GM12878 (cell line): ENCODE measurements at regions not wholly inside any gene's neighbourhood (a gene's known extent, or its start where the extent isn't known, plus 50 kb on each side); places are given as distances from the start of the nearest gene placed in this dataset.

Source experiments
- ATAC-seq: fragments of 200-7000 bp; cut with Tn5 transposase; 3 replicates; pipeline ENCODE4 v1.9.1; 2020; ENCODE audit warnings: mild to moderate bottlenecking, moderate library complexity
- BruUV-seq: library from RNA; stranded (reverse); fragments of 400-500 nt; replicated peaks from 2 replicates; lab custom pipeline; 2021; lab: Mats Ljungman, UMichigan
- CTCF ChIA-PET: fragments of 300-600 bp; sonication (Branson Sonifier 250); formaldehyde crosslinking; extraction: SDS; loops from one replicate; lab custom pipeline; 2021; ENCODE audit warnings: inconsistent platforms; lab: Yijun Ruan, JAX
- POLR2A ChIA-PET: fragments of 350-600 bp; formaldehyde crosslinking; extraction: SDS; loops from one replicate; lab custom pipeline; 2021; ENCODE audit warnings: inconsistent platforms; lab: Charles Lee
- RAD21 ChIA-PET: fragments of 300-600 bp; sonication (Branson Sonifier 250); formaldehyde crosslinking; loops from one replicate; lab custom pipeline; 2023; ENCODE audit warnings: antibody characterized with exemption; ENCODE audit not compliant: unreplicated experiment; lab: Charles Lee
- SMC1A ChIA-PET: fragments of 300-600 bp; sonication (Branson Sonifier 250); formaldehyde crosslinking; loops from one replicate; lab custom pipeline; 2023; ENCODE audit not compliant: unreplicated experiment, uncharacterized antibody; lab: Charles Lee
- DNase-seq: peaks from one replicate; pipeline ENCODE4 v3.0.0-alpha.2; 2011; ENCODE audit warnings: low read depth, low spot score
- FAIRE-seq: peaks from 3 replicates; lab custom pipeline; 2011; peaks lifted over from hg19 to GRCh38; lab: Jason Lieb, UNC
- H2AFZ ChIP-seq: 2 replicates; pipeline ENCODE4 v1.6.0; 2011; ENCODE audit warnings: low read depth, low read length, control low read depth; ENCODE audit not compliant: control insufficient read depth
- H3K27ac ChIP-seq: 2 replicates; pipeline ENCODE4 v1.5.1; 2011; ENCODE audit warnings: control low read depth; ENCODE audit not compliant: control insufficient read depth, insufficient read depth
- H3K27me3 ChIP-seq, 2 experiments: replicated peaks in 1 of 2; 2 replicates each; pipeline versions ENCODE4 v1.6.0 to v1.6.1; 2011; ENCODE audit warnings: low read length in 1 of 2; ENCODE audit not compliant: control insufficient read depth in 2 of 2, insufficient read depth in 2 of 2
- H3K36me3 ChIP-seq, 2 experiments: 2 replicates each; pipeline ENCODE4 v1.5.1; 2011; ENCODE audit warnings: low read length in 1 of 2; ENCODE audit not compliant: control insufficient read depth in 2 of 2, insufficient read depth in 2 of 2
- H3K4me1 ChIP-seq: 2 replicates; pipeline ENCODE4 v1.6.1; 2011; ENCODE audit warnings: mild to moderate bottlenecking, low read length, moderate library complexity, mixed read lengths; ENCODE audit not compliant: control insufficient read depth, insufficient read depth
- H3K4me2 ChIP-seq: 2 replicates; pipeline ENCODE4 v1.6.0; 2011; ENCODE audit warnings: control low read depth; ENCODE audit not compliant: control insufficient read depth, insufficient read depth
- H3K4me3 ChIP-seq: fragments of 200-600 bp; sonication (generic); 2 replicates; pipeline ENCODE4 v1.5.1; 2016
- H3K79me2 ChIP-seq: 2 replicates; pipeline ENCODE4 v1.6.0; 2011; ENCODE audit warnings: low read length; ENCODE audit not compliant: control insufficient read depth, insufficient read depth
- H3K9ac ChIP-seq: 2 replicates; pipeline ENCODE4 v1.8.0; 2011; ENCODE audit warnings: low read length, control low read depth, mixed read lengths; ENCODE audit not compliant: control insufficient read depth, insufficient read depth
- H3K9me3 ChIP-seq: replicated peaks from 3 replicates; pipeline ENCODE4 v1.5.1; 2011; ENCODE audit warnings: mild to moderate bottlenecking, low read length; ENCODE audit not compliant: control insufficient read depth, insufficient read depth
- H4K20me1 ChIP-seq: 2 replicates; pipeline ENCODE4 v1.6.0; 2011; ENCODE audit not compliant: control insufficient read depth, insufficient read depth
- RUNX3 ChIP-seq: IDR thresholded peaks from 2 replicates; pipeline ENCODE4 v1.6.1; 2012; ENCODE audit warnings: low read length, inconsistent platforms
- ZNF592 ChIP-seq: fragments of 450-650 bp; IDR thresholded peaks from 2 replicates; pipeline ENCODE4 v1.6.1; 2017; ENCODE audit warnings: mild to moderate bottlenecking, moderate library complexity
- WGBS: methylation state at CpG from one replicate; pipeline ENCODE4 v1.1.6; 2016; ENCODE audit warnings: low lambda C conversion rate; ENCODE audit not compliant: insufficient replicate concordance, insufficient coverage; ENCODE audit errors: missing lambda C conversion rate; 5-methylcytosine and 5-hydroxymethylcytosine counted together
- in situ Hi-C: fragments of 300-500 bp; cut with MboI; formaldehyde crosslinking; loops from 9 replicates; pipeline ENCODE4 v1.14.3; 2018; ENCODE audit warnings: mixed read lengths
- intact Hi-C: fragments of 100-400 bp; cut with micrococcal nuclease; formaldehyde crosslinking; loops from one replicate; pipeline ENCODE4 v1.14.2; 2022; ENCODE audit not compliant: unreplicated experiment
- TF ChIP-seq, protein P1 (sequence below): IDR thresholded peaks from 2 replicates; pipeline ENCODE4 v1.6.1; 2012; ENCODE audit warnings: improper control_type of control experiment, low read depth, low read length; ENCODE audit not compliant: insufficient replicate concordance

DNA sequence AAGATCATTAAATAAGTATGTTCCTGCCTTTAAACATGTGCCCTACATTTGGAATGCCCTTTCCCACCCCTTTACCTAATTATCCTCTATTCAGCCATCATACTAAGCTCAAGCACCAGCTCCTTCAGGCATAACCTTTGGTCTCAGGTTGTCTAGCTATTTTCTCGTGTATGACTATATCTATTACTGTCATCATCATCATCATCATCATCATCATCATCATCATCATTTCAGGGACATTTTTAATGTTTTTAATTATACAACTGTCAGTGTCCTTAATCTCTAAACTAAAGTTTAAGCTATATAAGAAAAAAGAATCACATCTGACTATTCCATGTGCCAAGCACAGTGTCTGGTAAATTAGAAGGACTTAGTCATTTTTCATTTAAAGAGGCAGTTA, 214.6 kb upstream of the CTSO start:
- no peak overlapping the region for H2AFZ ChIP-seq
- H3K27ac ChIP-seq, result no peak overlapping the region
- TF ChIP-seq RUNX3 (no peak), ZNF592 (no peak)
- TF ChIP-seq, protein P1, sequence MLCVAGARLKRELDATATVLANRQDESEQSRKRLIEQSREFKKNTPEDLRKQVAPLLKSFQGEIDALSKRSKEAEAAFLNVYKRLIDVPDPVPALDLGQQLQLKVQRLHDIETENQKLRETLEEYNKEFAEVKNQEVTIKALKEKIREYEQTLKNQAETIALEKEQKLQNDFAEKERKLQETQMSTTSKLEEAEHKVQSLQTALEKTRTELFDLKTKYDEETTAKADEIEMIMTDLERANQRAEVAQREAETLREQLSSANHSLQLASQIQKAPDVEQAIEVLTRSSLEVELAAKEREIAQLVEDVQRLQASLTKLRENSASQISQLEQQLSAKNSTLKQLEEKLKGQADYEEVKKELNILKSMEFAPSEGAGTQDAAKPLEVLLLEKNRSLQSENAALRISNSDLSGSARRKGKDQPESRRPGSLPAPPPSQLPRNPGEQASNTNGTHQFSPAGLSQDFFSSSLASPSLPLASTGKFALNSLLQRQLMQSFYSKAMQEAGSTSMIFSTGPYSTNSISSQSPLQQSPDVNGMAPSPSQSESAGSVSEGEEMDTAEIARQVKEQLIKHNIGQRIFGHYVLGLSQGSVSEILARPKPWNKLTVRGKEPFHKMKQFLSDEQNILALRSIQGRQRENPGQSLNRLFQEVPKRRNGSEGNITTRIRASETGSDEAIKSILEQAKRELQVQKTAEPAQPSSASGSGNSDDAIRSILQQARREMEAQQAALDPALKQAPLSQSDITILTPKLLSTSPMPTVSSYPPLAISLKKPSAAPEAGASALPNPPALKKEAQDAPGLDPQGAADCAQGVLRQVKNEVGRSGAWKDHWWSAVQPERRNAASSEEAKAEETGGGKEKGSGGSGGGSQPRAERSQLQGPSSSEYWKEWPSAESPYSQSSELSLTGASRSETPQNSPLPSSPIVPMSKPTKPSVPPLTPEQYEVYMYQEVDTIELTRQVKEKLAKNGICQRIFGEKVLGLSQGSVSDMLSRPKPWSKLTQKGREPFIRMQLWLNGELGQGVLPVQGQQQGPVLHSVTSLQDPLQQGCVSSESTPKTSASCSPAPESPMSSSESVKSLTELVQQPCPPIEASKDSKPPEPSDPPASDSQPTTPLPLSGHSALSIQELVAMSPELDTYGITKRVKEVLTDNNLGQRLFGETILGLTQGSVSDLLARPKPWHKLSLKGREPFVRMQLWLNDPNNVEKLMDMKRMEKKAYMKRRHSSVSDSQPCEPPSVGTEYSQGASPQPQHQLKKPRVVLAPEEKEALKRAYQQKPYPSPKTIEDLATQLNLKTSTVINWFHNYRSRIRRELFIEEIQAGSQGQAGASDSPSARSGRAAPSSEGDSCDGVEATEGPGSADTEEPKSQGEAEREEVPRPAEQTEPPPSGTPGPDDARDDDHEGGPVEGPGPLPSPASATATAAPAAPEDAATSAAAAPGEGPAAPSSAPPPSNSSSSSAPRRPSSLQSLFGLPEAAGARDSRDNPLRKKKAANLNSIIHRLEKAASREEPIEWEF, result no peak
- BruUV-seq, result no TSS peak
- no peak overlapping the region for H3K4me3 ChIP-seq
- FAIRE-seq (no peak), DNase-seq (no peak), ATAC-seq (no peak)
- 0% methylated on average over 1 of the region's 1 CpG for WGBS
- RAD21 ChIA-PET, result interaction anchor here (0.8 to 2.9 kb wide), 8 partner anchors 11 to 800 kb away, joined by 3 to 15 read pairs (median 4); no protein-coding TSS in a partner anchor
- no peaks in the 10 kb centered on the region for H3K36me3 ChIP-seq
- no peak overlapping the region for H3K4me2 ChIP-seq
- no peaks in the 10 kb centered on the region for H3K79me2 ChIP-seq
- H3K4me1 ChIP-seq, result no peaks in the 10 kb centered on the region
- no peaks in the 10 kb centered on the region for H4K20me1 ChIP-seq
- H3K27me3 ChIP-seq, result no peaks in the 10 kb centered on the region
- CTCF ChIA-PET, result interaction anchor here (0.6 to 4.4 kb wide), 21 partner anchors 8 to 877 kb away, joined by 3 to 27 read pairs (median 4); no protein-coding TSS in a partner anchor
- SMC1A ChIA-PET, result interaction anchor here (0.6 to 4.6 kb wide), 23 partner anchors 8 to 1036 kb away, joined by 3 to 40 read pairs (median 5); no protein-coding TSS in a partner anchor
- in situ Hi-C loops (loop anchor here (10.0 kb wide), 1 partner anchor 507 kb away; no protein-coding TSS in a partner anchor), intact Hi-C loops (loop anchor here (2.0 to 5.0 kb wide), 4 partner anchors 196 to 801 kb away; no protein-coding TSS in a partner anchor)
- no peaks in the 10 kb centered on the region for H3K9me3 ChIP-seq
- POLR2A ChIA-PET, result interaction anchor here (0.6 kb wide), 2 partner anchors 17 to 55 kb away, joined by 3 to 4 read pairs; no protein-coding TSS in a partner anchor
- no peak overlapping the region for H3K9ac ChIP-seq
